ENCODE measurements at regions not wholly inside any gene's neighbourhood (a gene's known extent, or its start where the extent isn't known, plus 50 kb on each side); places are given as distances from the start of the nearest gene placed in this dataset.

DNA sequence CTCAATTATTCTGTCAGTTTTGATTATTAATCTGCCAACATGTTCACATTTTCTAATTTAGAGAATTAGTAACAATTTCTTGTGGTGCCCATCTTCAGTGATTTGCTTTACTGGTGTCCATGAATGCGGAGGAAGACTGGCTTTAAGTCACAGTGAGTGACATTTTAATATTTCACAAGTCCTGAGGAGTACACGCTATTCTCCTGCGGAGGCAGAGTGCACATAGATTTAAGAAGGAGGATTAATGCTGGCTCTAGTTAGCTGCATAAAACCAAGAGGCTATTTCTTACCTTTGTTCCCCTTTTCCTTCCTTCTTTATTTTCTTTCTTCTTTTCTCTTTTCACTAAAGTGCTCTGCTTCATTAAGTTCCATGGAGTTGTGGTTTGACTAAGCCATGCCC, 495.2 kb upstream of the IGFBP7 start:
- Histone ChIP-seq H3K27ac (no peak overlapping the region), H3K4me3 (no peak overlapping the region), H3K9me3 (no peaks in the 10 kb centered on the region), H3K36me3 (ENCODE audit: insufficient read depth in 1 of 2, low read depth in 1 of 2) (no peaks in the 10 kb centered on the region), H3K27me3 (ENCODE audit: insufficient read depth in 3 of 3, low read length in 2 of 3) (no peaks in the 10 kb centered on the region), H3K4me1 (no peaks in the 10 kb centered on the region)
- 81 to 84% (median 81%) methylated on average over 3 of the region's 3 CpGs for WGBS, 3 donors
- DNase-seq (no peak), ATAC-seq (no peak)
- intact Hi-C loops (cut with DNase I): no loop called here
- TF ChIP-seq, protein P1, sequence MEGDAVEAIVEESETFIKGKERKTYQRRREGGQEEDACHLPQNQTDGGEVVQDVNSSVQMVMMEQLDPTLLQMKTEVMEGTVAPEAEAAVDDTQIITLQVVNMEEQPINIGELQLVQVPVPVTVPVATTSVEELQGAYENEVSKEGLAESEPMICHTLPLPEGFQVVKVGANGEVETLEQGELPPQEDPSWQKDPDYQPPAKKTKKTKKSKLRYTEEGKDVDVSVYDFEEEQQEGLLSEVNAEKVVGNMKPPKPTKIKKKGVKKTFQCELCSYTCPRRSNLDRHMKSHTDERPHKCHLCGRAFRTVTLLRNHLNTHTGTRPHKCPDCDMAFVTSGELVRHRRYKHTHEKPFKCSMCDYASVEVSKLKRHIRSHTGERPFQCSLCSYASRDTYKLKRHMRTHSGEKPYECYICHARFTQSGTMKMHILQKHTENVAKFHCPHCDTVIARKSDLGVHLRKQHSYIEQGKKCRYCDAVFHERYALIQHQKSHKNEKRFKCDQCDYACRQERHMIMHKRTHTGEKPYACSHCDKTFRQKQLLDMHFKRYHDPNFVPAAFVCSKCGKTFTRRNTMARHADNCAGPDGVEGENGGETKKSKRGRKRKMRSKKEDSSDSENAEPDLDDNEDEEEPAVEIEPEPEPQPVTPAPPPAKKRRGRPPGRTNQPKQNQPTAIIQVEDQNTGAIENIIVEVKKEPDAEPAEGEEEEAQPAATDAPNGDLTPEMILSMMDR (IDR thresholded peaks at IDR 0.05): no peak

DNA sequence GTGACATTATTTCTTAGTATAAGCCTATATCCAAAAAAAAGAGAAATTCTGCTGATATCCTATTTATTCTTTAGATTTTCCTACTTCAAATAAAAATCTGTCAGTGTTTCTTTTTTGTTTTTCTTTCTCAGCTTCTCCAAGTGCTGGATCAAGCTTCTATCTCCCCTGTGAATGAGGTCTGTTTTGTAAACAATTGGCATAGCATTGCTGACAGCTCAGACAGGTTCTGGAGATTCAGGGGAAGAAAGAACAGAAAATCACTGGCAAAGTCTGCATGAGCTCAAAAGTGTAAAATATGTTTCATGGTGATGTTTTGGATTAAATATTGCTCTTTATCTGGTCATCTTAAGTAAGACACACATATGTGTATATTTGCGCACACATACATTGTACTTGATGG, 492.0 kb upstream of the IGFBP7 start:
- TF ChIP-seq, protein P1 (IDR thresholded peaks at IDR 0.05): no peak
- DNase-seq (no peak), ATAC-seq (no peak)
- Histone ChIP-seq H3K4me1 (no peaks in the 10 kb centered on the region), H3K27ac (no peak overlapping the region), H3K36me3 (ENCODE audit: insufficient read depth in 1 of 2, low read depth in 1 of 2) (no peaks in the 10 kb centered on the region), H3K27me3 (ENCODE audit: insufficient read depth in 3 of 3, low read length in 2 of 3) (no peaks in the 10 kb centered on the region), H3K9me3 (no peaks in the 10 kb centered on the region), H3K4me3 (no peak overlapping the region)
- 96 to 98% (median 97%) methylated on average over 1 of the region's 1 CpG for WGBS, 3 donors
- intact Hi-C loops (cut with DNase I): no loop called here

DNA sequence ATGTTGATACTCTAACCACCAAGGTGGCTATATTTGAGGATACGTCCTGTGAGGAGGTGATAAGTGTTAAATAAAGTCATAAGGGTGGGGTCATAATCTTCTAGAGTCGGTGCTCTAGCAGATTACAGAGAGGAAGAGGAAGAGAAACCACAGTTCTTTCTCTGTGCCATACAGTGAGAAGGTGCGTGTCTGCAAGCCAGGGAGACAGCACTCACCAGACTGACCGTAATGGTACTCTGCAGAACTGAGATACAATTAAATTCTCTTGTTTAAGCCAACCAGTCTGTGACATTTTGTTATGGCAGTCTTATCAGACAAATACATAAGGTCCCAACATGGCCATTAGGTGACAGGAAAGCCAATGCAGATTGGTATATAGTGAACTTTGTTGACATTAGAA, 480.9 kb upstream of the IGFBP7 start:
- TF ChIP-seq, protein P1 (IDR thresholded peaks at IDR 0.05): no peak
- H3K27me3 ChIP-seq (ENCODE audit: insufficient read depth in 3 of 3, low read length in 2 of 3): no peaks in the 10 kb centered on the region
- 74 to 84% (median 79%) methylated on average over 4 of the region's 4 CpGs for WGBS, 3 donors
- no peak overlapping the region for H3K4me3 ChIP-seq
- ATAC-seq (no peak), DNase-seq (no peak)
- no peaks in the 10 kb centered on the region for H3K4me1 ChIP-seq
- H3K36me3 ChIP-seq (ENCODE audit: insufficient read depth in 1 of 2, low read depth in 1 of 2): no peaks in the 10 kb centered on the region
- H3K27ac ChIP-seq: no peak overlapping the region
- no peaks in the 10 kb centered on the region for H3K9me3 ChIP-seq
- intact Hi-C loops (cut with DNase I): no loop called here

DNA sequence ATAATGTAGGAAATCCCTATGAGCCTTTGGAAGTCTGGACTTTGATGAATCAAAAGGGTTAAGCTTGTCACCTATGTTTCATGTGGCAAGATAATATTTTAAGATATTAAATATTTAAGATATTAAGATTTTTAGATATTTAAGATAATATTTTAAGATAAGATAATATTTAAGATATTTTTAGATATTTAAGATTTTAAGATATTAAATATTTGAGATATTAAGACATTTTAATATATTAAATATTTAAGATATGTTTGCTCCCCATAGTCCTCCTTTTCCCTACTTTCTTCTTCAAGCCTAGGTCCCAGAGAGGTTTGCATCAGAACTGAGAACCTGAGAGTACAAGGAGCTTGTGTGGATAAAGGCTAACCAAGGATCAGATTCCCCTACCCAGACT, 478.4 kb upstream of the IGFBP7 start:
- H3K27me3 ChIP-seq (ENCODE audit: insufficient read depth in 3 of 3, low read length in 2 of 3): no peaks in the 10 kb centered on the region
- no peaks in the 10 kb centered on the region for H3K9me3 ChIP-seq
- no peak overlapping the region for H3K27ac ChIP-seq
- no peak overlapping the region for H3K4me3 ChIP-seq
- no peak for DNase-seq
- H3K36me3 ChIP-seq (ENCODE audit: insufficient read depth in 1 of 2, low read depth in 1 of 2): no peaks in the 10 kb centered on the region
- no peaks in the 10 kb centered on the region for H3K4me1 ChIP-seq
- intact Hi-C loops (cut with DNase I): no loop called here
- no peak for ATAC-seq
- TF ChIP-seq, protein P1 (IDR thresholded peaks at IDR 0.05): no peak

DNA sequence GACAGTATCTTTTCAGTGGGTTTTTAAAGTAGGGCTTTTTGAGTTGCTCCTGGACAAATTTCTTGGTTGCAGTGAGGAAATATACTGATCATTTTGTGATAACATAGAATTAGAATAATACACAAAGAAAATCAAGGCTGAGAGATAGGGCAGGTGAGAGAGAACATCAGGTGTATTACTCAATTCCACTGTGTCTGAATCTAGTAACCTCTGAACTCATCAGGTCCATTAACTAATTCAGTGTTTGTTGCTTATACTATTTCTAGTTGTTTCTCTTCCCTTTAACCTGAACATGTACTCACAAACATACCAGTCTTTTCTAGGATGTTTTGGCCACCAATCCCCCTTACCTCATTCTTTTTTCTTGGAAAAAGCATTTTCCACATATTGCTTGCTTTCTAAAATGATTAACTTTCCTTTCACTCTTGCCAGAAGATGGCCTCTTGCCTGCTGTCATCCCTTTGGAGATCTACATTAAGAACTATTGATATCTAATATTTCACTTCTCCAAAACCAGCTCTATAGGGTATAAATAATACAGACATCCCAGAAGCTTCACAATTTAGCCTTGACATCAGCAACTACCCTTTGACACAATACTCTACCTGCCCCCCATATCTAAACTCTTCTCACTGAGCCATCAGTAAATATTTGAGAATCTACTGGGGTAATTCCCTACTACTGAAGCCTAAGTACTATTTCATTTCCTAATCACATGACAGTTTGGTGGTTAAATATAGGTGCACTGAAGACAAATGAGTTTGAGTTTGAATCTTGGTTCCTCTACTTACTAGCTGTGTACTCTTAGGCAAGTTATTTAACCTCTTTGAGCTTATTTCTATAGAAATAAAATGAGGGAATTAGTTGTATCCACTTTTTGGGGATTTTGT, 470.8 kb upstream of the IGFBP7 start:
- H3K36me3 ChIP-seq (ENCODE audit: insufficient read depth in 1 of 2, low read depth in 1 of 2): no peaks in the 10 kb centered on the region
- intact Hi-C loops (cut with DNase I): no loop called here
- H3K9me3 ChIP-seq: no peaks in the 10 kb centered on the region
- H3K4me1 ChIP-seq: no peaks in the 10 kb centered on the region
- DNase-seq (no peak), ATAC-seq (no peak)
- TF ChIP-seq, protein P1 (IDR thresholded peaks at IDR 0.05): no peak
- H3K4me3 ChIP-seq: no peak overlapping the region
- H3K27me3 ChIP-seq (ENCODE audit: insufficient read depth in 3 of 3, low read length in 2 of 3): peaks cover 0 to 3% (median 0%) of the 10 kb centered on the region in 3 donors
- no peak overlapping the region for H3K27ac ChIP-seq

Measured in psoas muscle (tissue), 7 donors.